ENCODE measurements at regions not wholly inside any gene's neighbourhood (a gene's known extent, or its start where the extent isn't known, plus 50 kb on each side); places are given as distances from the start of the nearest gene placed in this dataset.
"Not testable (repeated sequence)": the region's sequence is repeated elsewhere in the genome, so short reads cannot be mapped to it uniquely, and the experiment has no call there.

DNA sequence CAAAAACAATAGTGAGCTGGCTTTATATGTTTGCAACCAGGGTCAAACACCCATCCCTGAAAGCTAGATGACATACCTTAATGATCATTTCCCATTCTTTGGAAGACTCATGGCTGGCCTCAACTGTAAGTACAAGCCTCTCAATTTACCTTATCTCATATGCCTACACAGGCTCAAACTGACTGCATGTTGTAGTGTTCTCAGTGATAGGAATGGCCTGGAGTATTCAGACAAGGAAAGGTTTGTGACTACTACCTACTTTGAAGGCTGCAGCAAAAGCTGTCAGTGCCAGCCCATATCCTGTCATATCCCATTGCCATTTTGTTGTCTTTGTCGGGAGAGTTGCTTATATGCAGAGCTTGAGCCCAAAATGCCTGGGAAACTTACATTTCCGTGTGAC, 205.2 kb upstream of the MOCS1 start:
- no peak for DNase-seq

GRCh38 chr6:40138273-40138720, 204.0 kb upstream of the MOCS1 start:
- no peak for DNase-seq

DNA sequence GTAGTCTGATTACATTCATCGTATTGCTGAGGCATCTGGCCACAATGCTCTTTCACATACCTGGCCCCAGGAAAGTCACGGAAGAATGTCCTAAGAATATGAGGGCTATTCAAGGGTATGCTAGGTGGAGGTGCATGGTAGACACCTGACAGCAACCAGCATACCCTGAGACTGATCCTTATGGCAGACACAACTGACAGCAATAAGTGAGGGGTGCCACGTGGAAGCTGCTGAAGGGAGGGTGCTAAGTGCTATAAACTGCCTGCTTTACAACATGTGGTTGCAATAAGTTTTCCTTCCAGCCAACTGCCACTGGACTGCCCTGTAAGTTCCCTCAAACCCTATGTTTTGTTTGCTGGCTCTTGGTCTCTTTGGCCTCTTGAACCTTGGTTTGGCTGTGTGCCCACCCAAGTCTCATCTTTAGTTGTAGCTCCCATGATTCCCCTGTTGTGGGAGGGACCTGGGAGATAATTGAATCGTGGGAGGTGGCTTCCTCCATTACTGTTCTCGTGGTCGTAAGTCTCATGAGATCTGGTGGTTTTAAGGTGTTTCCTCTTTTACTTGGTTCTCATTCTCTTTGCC, 201.3 kb upstream of the MOCS1 start:
- DNase-seq: no peak

DNA sequence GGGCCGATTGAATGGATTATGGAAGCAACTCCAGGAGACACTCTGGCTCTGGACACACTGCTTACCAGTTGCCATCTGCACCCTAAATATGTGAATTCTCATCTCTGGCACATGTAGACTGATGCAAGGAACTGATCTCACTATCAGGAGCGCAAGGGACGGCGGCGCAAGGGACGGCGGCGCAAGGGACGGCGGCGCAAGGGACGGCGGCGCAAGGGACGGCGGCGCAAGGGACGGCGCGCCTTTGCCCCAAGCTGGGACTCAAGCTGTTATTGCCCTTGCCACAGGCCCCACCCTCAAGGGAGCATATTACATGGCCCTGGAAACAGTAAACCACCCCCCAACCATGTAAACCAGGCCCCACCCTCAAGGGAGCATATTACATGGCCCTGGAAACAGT, 199.7 kb upstream of the MOCS1 start:
- not testable (repeated sequence) for DNase-seq

- no peak for DNase-seq
These were observed 197.4 kb upstream of the MOCS1 start for GRCh38 chr6:40131675-40132074.

- no peak for DNase-seq
These were observed 193.9 kb upstream of the MOCS1 start for GRCh38 chr6:40128127-40128526.

- DNase-seq: no peak
These were observed 191.6 kb upstream of the MOCS1 start for GRCh38 chr6:40125680-40126394.

- no peak for DNase-seq
These were observed 190.7 kb upstream of the MOCS1 start for GRCh38 chr6:40124924-40125323.

GRCh38 chr6:40116832-40117231, 182.6 kb upstream of the MOCS1 start:
- DNase-seq: no peak

GRCh38 chr6:40112350-40112749, 178.1 kb upstream of the MOCS1 start:
- no peak for DNase-seq

DNA sequence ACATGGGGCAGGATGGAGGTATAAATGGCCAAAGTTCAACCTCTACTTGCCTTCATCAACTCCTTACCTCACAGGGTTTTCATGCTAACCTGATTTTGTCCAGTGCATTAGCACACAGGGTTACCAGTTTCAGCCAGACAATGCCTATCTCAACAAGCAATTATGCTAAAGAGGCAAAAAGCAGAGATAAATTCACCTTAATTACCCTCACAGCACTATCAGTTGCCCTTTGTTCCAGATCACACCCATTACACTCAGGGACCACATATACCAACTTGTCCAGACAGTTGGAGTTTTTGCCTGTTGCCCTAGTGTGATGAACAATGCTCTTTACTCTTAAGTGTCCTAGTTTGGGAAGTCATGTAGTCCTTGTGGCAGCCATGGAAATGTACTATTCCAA, 174.5 kb upstream of the MOCS1 start:
- DNase-seq: no peak

DNA sequence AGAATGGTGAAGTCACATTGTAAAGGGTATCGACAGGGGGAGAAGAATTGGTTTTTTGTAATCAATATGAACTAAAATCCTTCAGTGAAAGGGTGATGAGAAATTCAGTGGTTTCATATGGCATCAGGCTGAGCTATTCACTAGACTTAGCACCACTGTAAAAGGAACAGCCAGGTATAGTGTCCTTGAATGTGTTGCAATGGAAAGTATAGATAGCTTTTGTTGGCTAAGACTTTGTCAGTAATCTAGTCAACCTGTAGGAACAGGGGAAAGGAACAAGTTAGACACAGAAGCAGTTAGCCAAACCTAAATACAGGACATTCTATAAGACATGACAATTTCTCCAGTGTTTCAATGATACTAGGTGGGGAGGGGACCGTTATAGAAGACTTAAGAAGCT, 172.6 kb upstream of the MOCS1 start:
- no peak for DNase-seq

GRCh38 chr6:40098774-40099173, 164.5 kb upstream of the MOCS1 start:
- no peak for DNase-seq

DNA sequence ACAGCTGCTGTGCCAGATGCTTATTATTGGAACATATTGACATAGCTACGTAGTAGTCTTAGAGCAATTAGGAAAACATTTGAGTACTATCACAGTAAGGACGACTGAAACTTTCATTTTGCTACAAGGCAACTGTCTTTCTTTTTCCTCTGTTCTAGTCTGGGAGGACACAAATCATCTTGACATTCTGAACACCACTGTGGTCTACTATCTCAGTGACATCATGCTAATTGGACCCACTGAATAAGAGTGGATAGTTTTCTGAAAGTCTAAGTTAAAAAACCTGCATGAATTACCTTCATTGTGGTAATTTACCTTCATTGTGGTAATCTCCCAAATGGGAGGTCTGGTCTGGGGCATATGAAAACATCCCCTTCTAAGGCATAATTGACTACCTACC, 163.3 kb upstream of the MOCS1 start:
- DNase-seq: no peak

- no peak for DNase-seq
These were observed 149.1 kb upstream of the MOCS1 start for GRCh38 chr6:40083141-40083920.

DNA sequence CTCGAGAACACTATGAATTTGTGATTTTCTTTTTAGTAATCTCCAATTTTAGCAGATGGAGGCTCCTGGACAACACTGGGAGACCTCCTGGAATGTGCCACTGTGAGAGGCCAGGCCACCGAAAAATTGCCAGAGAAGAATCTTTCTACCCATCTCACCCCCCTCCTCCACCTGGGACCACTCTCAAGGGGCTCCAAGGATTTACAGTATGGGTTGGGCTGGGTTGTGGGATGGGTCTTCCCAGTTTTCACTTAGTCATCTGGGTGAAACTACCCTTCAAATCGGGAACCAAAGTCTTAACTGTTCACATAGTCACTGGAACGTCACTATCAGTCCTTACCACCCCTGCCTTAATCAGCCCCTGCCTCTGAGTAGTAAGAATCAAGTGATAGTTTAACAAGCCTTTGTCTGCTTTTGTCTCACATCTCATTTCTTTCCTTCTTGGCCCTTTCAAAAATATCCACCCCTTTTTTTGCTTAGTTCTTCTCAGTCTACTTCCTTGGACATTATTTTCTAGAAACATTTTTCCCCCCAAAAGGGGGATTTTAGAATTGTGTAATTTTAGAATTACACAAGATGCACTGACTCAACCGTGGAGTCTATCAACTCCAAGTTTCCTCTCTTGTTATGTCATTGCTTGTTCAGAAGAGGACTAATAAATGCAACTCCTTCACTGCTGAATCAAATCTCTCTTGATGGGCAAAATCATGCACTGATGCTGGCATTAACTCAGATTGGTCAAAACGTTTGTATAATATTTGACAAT, 148.2 kb upstream of the MOCS1 start:
- no peak for DNase-seq

DNA sequence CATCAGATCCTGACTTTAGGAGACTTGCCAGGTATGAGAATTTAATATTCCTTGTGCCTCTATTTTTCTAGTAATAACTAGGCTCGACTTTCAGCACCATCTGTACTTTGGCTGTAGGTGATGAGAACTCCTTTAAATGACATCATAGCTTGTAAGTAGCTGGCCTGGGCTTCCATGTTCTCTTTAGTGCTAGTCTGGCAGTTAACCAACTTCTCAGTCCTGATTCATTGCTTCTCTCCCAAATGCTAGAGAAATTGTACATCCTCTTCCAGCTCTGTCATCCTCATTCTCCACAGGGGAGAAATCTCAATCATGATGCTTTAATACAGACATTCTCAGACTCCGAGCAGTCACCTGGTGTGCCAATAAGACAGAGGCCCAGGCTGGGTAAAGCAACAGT, 143.5 kb upstream of the MOCS1 start:
- no peak for DNase-seq

GRCh38 chr6:40077315-40077714, 143.1 kb upstream of the MOCS1 start:
- DNase-seq: no peak

GRCh38 chr6:40075056-40075590, 140.9 kb upstream of the MOCS1 start:
- no peak for DNase-seq

DNA sequence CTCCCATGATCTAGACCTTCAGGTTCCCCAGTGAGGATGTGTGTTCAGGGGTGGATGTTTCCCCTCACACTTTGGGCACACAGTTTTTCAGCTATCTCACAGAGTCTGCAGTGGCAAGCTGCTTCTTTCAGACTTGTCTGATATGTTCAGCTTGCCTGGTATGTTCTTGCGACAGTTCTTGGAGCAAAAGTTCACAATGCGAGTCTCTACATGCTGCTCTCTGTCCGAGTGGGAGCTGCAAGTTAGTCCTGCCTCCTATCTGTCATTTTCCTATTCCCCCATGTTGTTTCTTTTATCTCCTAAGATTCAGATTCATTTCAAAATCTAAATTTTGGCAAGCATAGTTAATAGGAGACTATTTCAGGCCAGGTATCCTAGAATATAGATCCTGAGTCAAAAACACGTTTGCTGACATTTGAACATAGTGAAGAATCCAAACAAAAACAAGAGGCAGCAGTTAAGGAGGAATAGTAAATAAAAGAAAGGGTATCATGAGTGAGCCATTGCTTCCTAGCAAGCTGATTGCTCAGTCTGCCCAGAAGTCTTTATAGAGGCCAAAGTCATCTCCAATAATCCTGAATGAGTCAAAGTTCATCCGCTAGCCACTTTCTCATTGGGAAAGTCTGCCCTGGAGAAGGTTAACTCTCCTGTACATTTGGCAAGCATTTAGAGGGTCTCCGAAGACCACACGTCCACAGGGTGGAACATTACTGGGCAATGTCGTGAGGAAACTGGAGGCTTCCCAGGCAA, 140.2 kb upstream of the MOCS1 start:
- DNase-seq: no peak

- no peak for DNase-seq
These were observed 132.1 kb upstream of the MOCS1 start for GRCh38 chr6:40066372-40066771.

DNA sequence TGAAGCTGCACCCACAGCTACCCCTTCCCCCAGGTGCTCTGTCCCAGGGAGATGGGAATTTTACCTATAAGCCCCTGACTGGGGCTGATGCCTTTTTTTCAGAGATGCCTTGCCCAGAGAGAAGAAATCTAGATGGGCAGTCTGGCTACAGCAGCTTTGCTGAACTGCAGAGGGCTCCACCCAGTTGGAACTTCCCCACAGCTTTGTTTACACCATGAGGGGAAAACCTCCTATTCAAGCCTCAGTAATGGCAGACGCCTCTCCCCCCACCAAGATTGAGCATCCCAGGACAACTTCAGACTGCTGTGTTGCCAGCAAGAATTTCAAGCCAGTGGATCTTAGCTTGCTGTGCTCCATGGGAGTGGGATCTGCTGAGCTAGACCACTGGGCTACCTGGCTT, 122.6 kb upstream of the MOCS1 start:
- DNase-seq: no peak
